ELR (cell line): ENCODE measurements at regions not wholly inside any gene's neighbourhood (a gene's known extent, or its start where the extent isn't known, plus 50 kb on each side); places are given as distances from the start of the nearest gene placed in this dataset.
A peak's percentile ranks its signal among the peaks of the same experiment; 100 is the strongest.
"Not testable (repeated sequence)": the region's sequence is repeated elsewhere in the genome, so short reads cannot be mapped to it uniquely, and the experiment has no call there.

Experiments
- DNase-seq: peaks from one replicate; pipeline ENCODE4 v3.0.0-alpha.2; 2015; ENCODE audit warnings: low read depth

GRCh38 chr11:98153752-98154151, 867.0 kb upstream of the CNTN5 start:
- DNase-seq: no peak

DNA sequence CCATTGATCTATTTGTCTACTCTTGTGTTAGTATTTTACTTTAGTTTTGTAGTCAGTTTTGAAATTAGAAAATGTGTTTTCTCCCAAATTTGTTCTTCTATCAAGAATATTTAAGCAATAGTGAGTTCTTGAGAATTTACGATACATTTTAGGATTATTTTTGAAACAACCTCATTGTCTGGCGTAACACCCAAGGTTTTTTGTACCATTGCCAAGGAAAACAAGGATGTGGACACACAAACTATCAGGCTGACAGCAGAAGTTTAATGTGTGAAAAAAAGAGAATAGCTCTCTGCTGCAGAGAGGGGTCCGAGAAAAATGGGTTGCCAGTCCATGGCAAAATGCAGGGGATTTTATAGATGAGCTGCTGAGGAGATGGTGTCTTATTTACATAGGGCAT, 865.1 kb upstream of the CNTN5 start:
- no peak for DNase-seq

GRCh38 chr11:98177925-98178324, 842.8 kb upstream of the CNTN5 start:
- DNase-seq: no peak

GRCh38 chr11:98180511-98180910, 840.2 kb upstream of the CNTN5 start:
- no peak for DNase-seq

- DNase-seq: no peak
Observed at GRCh38 chr11:98180921-98181320, 839.8 kb upstream of the CNTN5 start.

DNA sequence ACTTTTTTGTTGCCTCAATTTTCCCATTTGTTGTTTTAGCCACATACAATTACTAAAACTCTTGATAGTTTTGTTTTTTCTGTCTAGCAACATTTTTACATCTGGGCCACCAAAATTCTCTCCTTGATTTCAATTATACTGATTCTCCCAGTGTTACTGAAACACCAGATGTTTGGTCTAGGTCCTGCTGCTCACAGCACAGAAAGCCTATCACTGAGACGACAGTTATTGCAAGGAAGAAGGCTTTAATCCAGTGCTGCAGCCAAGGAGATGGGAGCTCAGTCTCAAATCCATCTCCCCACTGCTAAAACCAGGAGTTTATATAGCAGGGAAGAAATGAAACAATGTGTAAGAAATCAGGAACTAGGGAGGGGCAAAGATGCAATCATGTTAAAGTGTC, 837.7 kb upstream of the CNTN5 start:
- DNase-seq: peak; percentile 50

DNA sequence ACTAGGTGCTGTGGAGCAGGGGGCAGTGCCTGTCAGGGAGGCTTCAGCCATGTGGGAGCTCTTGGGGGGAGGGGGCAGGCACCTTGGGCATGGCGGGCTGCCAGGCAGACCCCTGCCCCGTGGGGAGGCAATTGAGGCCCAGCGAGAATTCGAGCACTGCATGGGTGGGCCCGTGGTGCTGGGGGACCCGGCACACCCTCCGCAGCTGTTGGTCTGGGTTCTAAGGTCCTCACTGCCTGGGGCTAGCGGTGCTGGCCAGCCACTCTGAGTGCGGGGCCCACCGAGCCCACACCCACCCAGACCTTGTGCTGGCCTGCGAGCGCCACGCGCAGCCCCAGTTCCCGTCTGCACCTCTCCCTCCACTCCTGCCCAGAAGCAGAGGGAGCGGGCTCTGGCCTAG, 835.5 kb upstream of the CNTN5 start:
- DNase-seq: no peak

GRCh38 chr11:98194611-98195010, 826.1 kb upstream of the CNTN5 start:
- DNase-seq: peak; percentile 41

DNA sequence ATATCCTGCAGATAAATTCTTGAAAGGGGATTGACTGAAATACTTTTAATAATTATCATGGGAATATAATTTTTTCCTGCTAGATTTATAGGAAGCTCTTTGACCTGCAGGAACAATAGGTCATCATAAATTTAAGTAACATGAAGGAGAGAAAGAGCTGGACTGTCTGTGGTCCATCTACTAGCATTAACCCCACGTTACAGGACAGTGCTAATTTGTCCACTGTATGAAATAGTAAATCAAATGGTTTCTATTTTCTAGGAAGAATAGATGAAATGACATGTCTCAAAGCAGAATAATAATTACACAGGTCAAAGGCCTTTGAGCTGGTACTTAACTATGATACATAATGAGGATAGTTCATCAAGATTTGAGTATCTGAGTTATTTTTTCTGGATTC, 825.4 kb upstream of the CNTN5 start:
- no peak for DNase-seq

DNA sequence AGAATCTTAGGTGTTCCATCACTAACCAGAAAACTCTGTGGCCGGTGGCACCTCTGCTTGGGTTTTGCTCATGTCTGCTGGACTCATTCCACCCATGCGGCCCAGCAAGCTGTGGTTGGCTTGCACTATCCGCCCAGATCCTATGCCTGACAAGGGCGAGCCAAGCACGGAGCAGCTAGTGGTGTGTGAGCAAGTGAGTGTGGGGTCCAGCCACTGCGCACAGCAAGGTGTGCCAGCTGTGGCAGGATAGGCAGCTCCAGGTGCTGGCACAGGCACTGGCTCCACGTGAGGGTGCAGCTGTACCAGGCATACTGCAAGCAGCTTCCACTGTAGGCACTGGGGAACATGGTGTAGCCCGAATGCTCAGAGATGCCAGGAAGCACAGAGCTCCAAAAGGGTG, 813.7 kb upstream of the CNTN5 start:
- DNase-seq: no peak

GRCh38 chr11:98227278-98227677, 793.5 kb upstream of the CNTN5 start:
- no peak for DNase-seq

GRCh38 chr11:98230678-98231077, 790.1 kb upstream of the CNTN5 start:
- no peak for DNase-seq

- DNase-seq: no peak
Observed at GRCh38 chr11:98234698-98235097, 786.1 kb upstream of the CNTN5 start.

DNA sequence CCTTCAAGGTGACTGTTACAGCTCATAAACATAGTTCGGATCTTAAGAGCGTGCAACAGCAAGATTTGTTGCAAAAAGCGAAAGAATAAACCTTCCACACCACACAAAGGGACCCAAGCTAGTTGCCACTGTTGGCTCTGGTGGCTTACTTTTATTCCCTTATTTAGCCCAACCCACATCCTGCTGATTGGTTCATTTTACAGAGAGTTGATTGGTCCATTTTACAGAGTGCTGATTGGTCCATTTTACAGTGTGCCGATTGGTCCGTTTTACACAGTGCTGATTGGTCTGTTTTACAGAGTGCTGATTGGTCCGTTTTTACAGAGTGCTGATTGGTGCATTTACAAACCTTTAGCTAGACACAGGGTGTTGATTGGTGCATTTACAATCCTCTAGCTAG, 776.9 kb upstream of the CNTN5 start:
- no peak for DNase-seq

DNA sequence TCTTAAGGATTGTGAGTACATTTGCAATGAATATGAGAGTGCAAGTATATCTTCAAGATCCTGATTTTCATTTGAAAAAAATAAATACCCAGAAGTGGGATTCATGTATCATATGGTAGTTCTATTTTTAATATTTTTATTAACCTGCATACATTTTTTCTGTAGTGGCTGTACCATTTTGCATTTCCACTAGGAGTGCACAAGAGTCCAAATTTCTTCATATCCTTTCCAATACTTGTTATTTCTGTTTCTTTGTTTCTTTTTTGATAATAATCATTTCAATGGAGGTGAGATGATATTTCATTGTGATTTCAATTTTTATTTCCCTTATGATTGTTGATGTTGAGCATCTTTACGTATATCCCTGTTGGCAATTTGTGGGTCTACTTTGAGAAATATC, 759.8 kb upstream of the CNTN5 start:
- DNase-seq: peak; percentile 25

GRCh38 chr11:98277251-98277912, 743.4 kb upstream of the CNTN5 start:
- DNase-seq: peak; percentile 30

- DNase-seq: no peak
Observed at GRCh38 chr11:98289617-98290263, 731.0 kb upstream of the CNTN5 start.

DNA sequence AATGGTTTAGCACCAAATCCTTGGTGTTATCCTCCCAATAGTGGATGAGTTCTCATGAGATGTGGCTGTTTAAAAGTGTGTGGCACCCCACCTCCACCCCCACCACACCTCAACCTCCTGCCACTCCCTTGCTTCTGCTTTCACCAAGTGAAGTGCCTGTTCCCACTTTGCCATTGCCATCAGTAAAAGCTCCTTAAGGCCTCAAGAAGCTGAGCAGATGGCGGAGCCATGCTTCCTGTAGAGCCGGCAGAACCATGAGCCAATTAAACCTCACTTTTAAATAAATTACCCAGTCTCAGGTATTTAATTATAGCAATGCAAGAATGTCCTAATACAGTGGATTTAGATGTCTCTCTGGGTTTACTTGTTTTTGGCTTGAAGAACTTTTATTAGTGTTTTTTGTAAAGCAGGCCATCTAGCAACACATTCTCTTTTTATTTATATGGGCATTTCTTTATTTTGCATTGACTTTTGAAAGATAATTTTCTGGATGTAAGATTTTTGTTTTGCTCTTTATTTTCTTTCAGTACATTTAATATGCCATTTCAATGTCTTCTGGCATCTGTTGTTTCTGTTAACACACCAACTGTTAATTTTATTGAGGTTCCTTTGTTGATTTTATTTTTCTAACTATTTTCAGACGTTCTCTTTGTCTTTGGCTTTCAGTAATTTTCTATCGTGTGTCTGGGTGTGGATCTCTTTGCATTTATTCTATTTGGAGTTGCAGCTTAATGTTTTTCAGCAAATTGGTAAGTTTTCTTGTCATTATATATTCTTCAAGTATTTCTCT, 724.5 kb upstream of the CNTN5 start:
- DNase-seq: no peak

- DNase-seq: peak; percentile 54
Observed at GRCh38 chr11:98300719-98301118, 720.0 kb upstream of the CNTN5 start.

- no peak for DNase-seq
Observed at GRCh38 chr11:98307827-98308491, 712.8 kb upstream of the CNTN5 start.

GRCh38 chr11:98330306-98330705, 690.4 kb upstream of the CNTN5 start:
- DNase-seq: not testable (repeated sequence)

GRCh38 chr11:98358551-98358950, 662.2 kb upstream of the CNTN5 start:
- peak; percentile 64 for DNase-seq

- DNase-seq: peak; percentile 74
Observed at GRCh38 chr11:98365190-98365589, 655.6 kb upstream of the CNTN5 start.
